Left lung (tissue), 4 donors: ENCODE measurements at regions not wholly inside any gene's neighbourhood (a gene's known extent, or its start where the extent isn't known, plus 50 kb on each side); places are given as distances from the start of the nearest gene placed in this dataset.
"Not testable (repeated sequence)": the region's sequence is repeated elsewhere in the genome, so short reads cannot be mapped to it uniquely, and the experiment has no call there.

ENCODE experiments used
- ATAC-seq: fragments of 200-7000 bp; cut with Tn5 transposase; one replicate; pipeline ENCODE4 v1.9.1; 2020; ENCODE audit warnings: moderate library complexity
- DNase-seq, 4 donors: peaks; one replicate each; pipeline ENCODE4 v3.0.0-alpha.2; 2013 to 2020
- H3K27ac ChIP-seq, 2 donors: fragments of 200-600 bp; sonication (generic) in 1 of 2; one replicate each; pipeline versions ENCODE4 v1.5.0 to v1.8.0; 2020 to 2021
- H3K27me3 ChIP-seq, 2 donors: fragments of 200-600 bp; sonication (generic) in 1 of 2; one replicate each; pipeline versions ENCODE4 v1.5.0 to v1.8.0; 2020 to 2021
- H3K36me3 ChIP-seq, 2 donors: fragments of 200-600 bp; sonication (generic) in 1 of 2; one replicate each; pipeline versions ENCODE4 v1.5.0 to v1.8.0; 2020 to 2021
- H3K4me1 ChIP-seq, 2 donors: fragments of 200-600 bp; one replicate each; pipeline ENCODE4 v1.8.0; 2021
- H3K4me3 ChIP-seq, 2 donors: fragments of 200-600 bp; sonication (generic) in 1 of 2; one replicate each; pipeline versions ENCODE4 v1.5.0 to v1.8.0; 2020 to 2021; ENCODE audit warnings: mild to moderate bottlenecking in 1 of 2
- H3K9me3 ChIP-seq, 2 donors: fragments of 200-600 bp; sonication (generic) in 1 of 2; one replicate each; pipeline versions ENCODE4 v1.5.0 to v1.8.0; 2020 to 2021
- CTCF ChIP-seq, 2 donors: fragments of 200-600 bp; sonication (generic) in 1 of 2; IDR thresholded peaks; one replicate each; pipeline versions ENCODE4 v1.5.0 to v1.8.0; 2021; ENCODE audit warnings: antibody characterized with exemption in 2 of 2
- intact Hi-C, 2 donors: fragments of 100-400 bp; cut with DNase I; formaldehyde crosslinking; loops; one replicate each; pipeline versions ENCODE4 v1.11.2 to v1.14.2; 2022
- donor health status: DM: no; HTN: yes; CAD: no.
- donor health status: DM: no; HTN: no; CAD: no.

GRCh38 chr4:31261632-31262031, 541.5 kb downstream of the PCDH7 start:
- Histone ChIP-seq H3K4me3 (no peak overlapping the region), H3K36me3 (no peaks in the 10 kb centered on the region), H3K9me3 (peaks cover 0 to 7% of the 10 kb centered on the region in 2 donors), H3K27ac (no peak overlapping the region), H3K4me1 (no peaks in the 10 kb centered on the region), H3K27me3 (no peaks in the 10 kb centered on the region)
- ATAC-seq (no peak), DNase-seq (no peak)
- TF ChIP-seq CTCF (IDR thresholded peaks at IDR 0.05): no peak
- intact Hi-C loops: no loop called here

GRCh38 chr4:31266094-31266493, 545.9 kb downstream of the PCDH7 start:
- H3K4me1 ChIP-seq, H3K27ac ChIP-seq, H3K27me3 ChIP-seq, H3K4me3 ChIP-seq, DNase-seq, intact Hi-C loops, H3K9me3 ChIP-seq, ATAC-seq, H3K36me3 ChIP-seq: not testable (repeated sequence)

GRCh38 chr4:31272331-31273061, 552.3 kb downstream of the PCDH7 start:
- Histone ChIP-seq H3K36me3 (no peaks in the 10 kb centered on the region), H3K27me3 (no peaks in the 10 kb centered on the region), H3K9me3 (no peaks in the 10 kb centered on the region), H3K4me3 (no peak overlapping the region), H3K27ac (no peak overlapping the region), H3K4me1 (no peaks in the 10 kb centered on the region)
- intact Hi-C loops: no loop called here
- no peak for DNase-seq
- no peak for ATAC-seq
- TF ChIP-seq CTCF (IDR thresholded peaks at IDR 0.05): no peak

- Histone ChIP-seq H3K27me3 (no peaks in the 10 kb centered on the region), H3K9me3 (no peaks in the 10 kb centered on the region), H3K4me1 (no peaks in the 10 kb centered on the region), H3K36me3 (no peaks in the 10 kb centered on the region), H3K4me3 (no peak overlapping the region), H3K27ac (no peak overlapping the region)
- ATAC-seq: no peak
- TF ChIP-seq CTCF (IDR thresholded peaks at IDR 0.05): no peak
- no peak for DNase-seq
- intact Hi-C loops: no loop called here
Measured at GRCh38 chr4:31275906-31276305, 555.7 kb downstream of the PCDH7 start.

GRCh38 chr4:31283679-31284078, 563.5 kb downstream of the PCDH7 start:
- ATAC-seq (no peak), DNase-seq (no peak)
- intact Hi-C loops: no loop called here
- H3K36me3 ChIP-seq: no peaks in the 10 kb centered on the region
- no peaks in the 10 kb centered on the region for H3K27me3 ChIP-seq
- H3K9me3 ChIP-seq: peaks cover 0 to 5% of the 10 kb centered on the region in 2 donors
- no peaks in the 10 kb centered on the region for H3K4me1 ChIP-seq
- H3K4me3 ChIP-seq: no peak overlapping the region
- TF ChIP-seq CTCF (IDR thresholded peaks at IDR 0.05): no peak
- no peak overlapping the region for H3K27ac ChIP-seq

GRCh38 chr4:31290836-31291235, 570.7 kb downstream of the PCDH7 start:
- intact Hi-C loops: no loop called here
- H3K4me3 ChIP-seq: no peak overlapping the region
- H3K27me3 ChIP-seq: no peaks in the 10 kb centered on the region
- peaks cover 0 to 5% of the 10 kb centered on the region in 2 donors for H3K9me3 ChIP-seq
- no peak overlapping the region for H3K27ac ChIP-seq
- DNase-seq: no peak
- H3K36me3 ChIP-seq: no peaks in the 10 kb centered on the region
- no peaks in the 10 kb centered on the region for H3K4me1 ChIP-seq
- ATAC-seq: no peak
- no peak for TF ChIP-seq CTCF (IDR thresholded peaks at IDR 0.05)
